ENCODE measurements at regions not wholly inside any gene's neighbourhood (a gene's known extent, or its start where the extent isn't known, plus 50 kb on each side); places are given as distances from the start of the nearest gene placed in this dataset.

GRCh38 chr7:42426163-42426562, 189.2 kb upstream of the GLI3 start:
- no peak for TF ChIP-seq GATA2 (IDR thresholded peaks at IDR 0.05; ENCODE audit: low read depth, low read length)
- no peak for TF ChIP-seq GATA3 (IDR thresholded peaks at IDR 0.05; ENCODE audit: low read depth, low read length)

Measured in SH-SY5Y (cell line).